DOHH2 (cell line): ENCODE measurements at regions not wholly inside any gene's neighbourhood (a gene's known extent, or its start where the extent isn't known, plus 50 kb on each side); places are given as distances from the start of the nearest gene placed in this dataset.

Experiments used
- CTCF ChIP-seq: fragments of 200-600 bp; sonication (generic); IDR thresholded peaks from one replicate; pipeline ENCODE4 v1.5.1; 2014; ENCODE audit warnings: antibody characterized with exemption, mild to moderate bottlenecking, low read depth, low read length; ENCODE audit not compliant: poor library complexity, severe bottlenecking
- EZH2phosphoT487 ChIP-seq: fragments of 200-600 bp; sonication (generic); IDR thresholded peaks from 2 replicates; pipeline ENCODE4 v1.6.1; 2017; ENCODE audit warnings: borderline replicate concordance, mild to moderate bottlenecking, antibody characterized with exemption, low read length, moderate library complexity, mixed read lengths

GRCh38 chr20:10745790-10746189 is 72.0 kb upstream of the JAG1 start:
- TF ChIP-seq CTCF (no peak), EZH2phosphoT487 (no peak)
